K562 (cell line): ENCODE measurements at regions not wholly inside any gene's neighbourhood (a gene's known extent, or its start where the extent isn't known, plus 50 kb on each side); places are given as distances from the start of the nearest gene placed in this dataset.

ENCODE experiments used
- ATAC-seq: fragments of 200-7000 bp; cut with Tn5 transposase; 3 replicates; pipeline ENCODE4 v1.9.1; 2020; ENCODE audit warnings: moderate library complexity
- BruUV-seq: library from RNA; stranded (reverse); fragments of 400-500 nt; replicated peaks from 2 replicates; lab custom pipeline; 2021; lab: Mats Ljungman, UMichigan
- CTCF ChIA-PET: fragments of 300-600 bp; formaldehyde crosslinking; extraction: SDS; loops from one replicate; lab custom pipeline; 2021; ENCODE audit warnings: low intra/inter-chr PET ratio; lab: Yijun Ruan, JAX
- POLR2A ChIA-PET: fragments of 300-600, 350-650 bp; sonication (Branson Sonifier 250); formaldehyde crosslinking; extraction: SDS; loops from one replicate; lab custom pipeline; 2021; ENCODE audit warnings: antibody characterized with exemption, inconsistent platforms; lab: Yijun Ruan, JAX
- DNase-seq, 4 experiments: peaks; one replicate each; pipeline versions ENCODE4 v3.0.0 to v3.0.0-alpha.2; 2011 to 2018; ENCODE audit warnings: low spot score in 3 of 4, mixed read lengths in 3 of 4; ENCODE audit errors: extremely low read depth in 1 of 4
- FAIRE-seq: peaks from 2 replicates; lab custom pipeline; 2011; peaks lifted over from hg19 to GRCh38; lab: Jason Lieb, UNC
- H2AFZ ChIP-seq: 2 replicates; pipeline ENCODE4 v1.6.0; 2011; ENCODE audit warnings: low read depth, low read length, control low read depth, inconsistent platforms
- H3K27ac ChIP-seq: fragments of 200-600 bp; 3 replicates; pipeline ENCODE4 v1.8.0; 2011; ENCODE audit warnings: low read depth, mild to moderate bottlenecking, control low read depth, inconsistent platforms, low read length, moderate library complexity, mixed read lengths; ENCODE audit errors: extremely low read depth
- H3K27me3 ChIP-seq, 2 experiments: fragments of 300-600 bp in 1 of 2; 2 replicates in 1 of 2; 3 replicates in 1 of 2; pipeline versions ENCODE4 v1.6.0 to v1.8.0; 2011; ENCODE audit warnings: inconsistent platforms in 2 of 2, low read length in 2 of 2, mild to moderate bottlenecking in 1 of 2, mixed read lengths in 1 of 2, moderate library complexity in 1 of 2; ENCODE audit not compliant: control insufficient read depth in 2 of 2, insufficient read depth in 2 of 2
- H3K36me3 ChIP-seq: fragments of 300-600 bp; 3 replicates; pipeline ENCODE4 v1.8.0; 2011; ENCODE audit warnings: mild to moderate bottlenecking, low read length, inconsistent platforms; ENCODE audit not compliant: control insufficient read depth, insufficient read depth
- H3K4me1 ChIP-seq, 2 experiments: fragments of 200-600 bp in 1 of 2; replicated peaks in 1 of 2; 2 replicates in 1 of 2; 3 replicates in 1 of 2; pipeline versions ENCODE4 v1.5.1 to v1.8.0; 2011; ENCODE audit warnings: inconsistent platforms in 2 of 2, low read length in 2 of 2, mild to moderate bottlenecking in 1 of 2, mixed read lengths in 1 of 2, moderate library complexity in 1 of 2; ENCODE audit not compliant: control insufficient read depth in 2 of 2, insufficient read depth in 2 of 2
- H3K4me2 ChIP-seq: 2 replicates; pipeline ENCODE4 v1.6.1; 2011; ENCODE audit warnings: low read length, control low read depth, inconsistent platforms, mixed read lengths; ENCODE audit not compliant: insufficient read depth
- H3K4me3 ChIP-seq: fragments of 200-600 bp; sonication (generic), shearing (Covaris generic); 2 replicates; pipeline ENCODE4 v1.5.1; 2016; ENCODE audit warnings: control low read depth, inconsistent platforms
- H3K79me2 ChIP-seq: fragments of 200-600 bp; 3 replicates; pipeline ENCODE4 v1.8.0; 2011; ENCODE audit warnings: low read length, inconsistent platforms; ENCODE audit not compliant: control insufficient read depth, insufficient read depth
- H3K9ac ChIP-seq, 2 experiments: 2 replicates each; pipeline versions ENCODE4 v1.6.0 to v1.6.1; 2011; ENCODE audit warnings: low read depth in 2 of 2, low read length in 2 of 2, control low read depth in 1 of 2, inconsistent platforms in 1 of 2, mild to moderate bottlenecking in 1 of 2, mixed read lengths in 1 of 2; ENCODE audit not compliant: insufficient read depth in 1 of 2
- H3K9me1 ChIP-seq: one replicate; pipeline ENCODE4 v1.6.0; 2011; ENCODE audit warnings: inconsistent platforms, mild to moderate bottlenecking, low read length, moderate library complexity; ENCODE audit not compliant: control insufficient read depth, insufficient read depth
- H3K9me3 ChIP-seq: replicated peaks from 2 replicates; pipeline ENCODE4 v1.5.1; 2011; ENCODE audit warnings: low read depth, low read length, inconsistent platforms; ENCODE audit not compliant: control insufficient read depth, insufficient read depth
- H4K20me1 ChIP-seq: replicated peaks from 2 replicates; pipeline ENCODE4 v1.6.1; 2011; ENCODE audit warnings: low read length, inconsistent platforms, mixed read lengths; ENCODE audit not compliant: control insufficient read depth, insufficient read depth
- FOXA1 ChIP-seq: fragments of 450-650 bp; IDR thresholded peaks from 2 replicates; pipeline ENCODE4 v1.6.1; 2016; ENCODE audit warnings: mild to moderate bottlenecking, borderline replicate concordance
- RBM39 ChIP-seq: fragments of 200-400 bp; formaldehyde crosslinking; optimal IDR thresholded peaks from 2 replicates; pipeline ENCODE3; 2018; ENCODE audit warnings: low read depth, low read length
- TSC22D4 ChIP-seq: fragments of 450-650 bp; IDR thresholded peaks from 2 replicates; pipeline ENCODE4 v1.6.1; 2016; ENCODE audit warnings: missing genetic modification characterization, missing biosample characterization, control low read depth
- U2AF2 ChIP-seq: fragments of 200-400 bp; formaldehyde crosslinking; optimal IDR thresholded peaks from 2 replicates; pipeline ENCODE3; 2017; ENCODE audit warnings: low read depth, mild to moderate bottlenecking, low read length
- WGBS: fragments of 100-300 bp; shearing (Covaris generic); methylation state at CpG from one replicate; pipeline ENCODE4 v1.1.6; 2016; ENCODE audit warnings: low coverage, mixed read lengths; ENCODE audit not compliant: insufficient coverage; ENCODE audit errors: missing lambda C conversion rate; 5-methylcytosine and 5-hydroxymethylcytosine counted together
- in situ Hi-C: fragments of 300-500 bp; cut with MboI; formaldehyde crosslinking; loops from 4 replicates; pipeline ENCODE4 v1.15.0; 2018; ENCODE audit warnings: inconsistent platforms, mixed read lengths
- intact Hi-C: fragments of 100-400 bp; cut with micrococcal nuclease; formaldehyde crosslinking; loops from 2 replicates; pipeline ENCODE4 v1.14.2; 2022
- TF ChIP-seq, protein P1 (sequence below), 2 experiments: fragments of 450-650 bp; IDR thresholded peaks; 2 replicates each; pipeline ENCODE4 v1.6.1; 2016
- TF ChIP-seq, protein P2 (sequence below): fragments of 250-450 bp; sonication (Bioruptor Pico); IDR thresholded peaks from 2 replicates; pipeline ENCODE4 v1.8.0; 2022; ENCODE audit warnings: moderate library complexity, mild to moderate bottlenecking, inconsistent platforms
- TF ChIP-seq, protein P3 (sequence below): fragments of 450-650 bp; IDR thresholded peaks from 2 replicates; pipeline ENCODE4 v1.6.1; 2016; ENCODE audit warnings: borderline replicate concordance
- TF ChIP-seq, protein P4 (sequence below): fragments of 200-800 bp; sonication (Bioruptor generic); IDR thresholded peaks from 2 replicates; pipeline ENCODE4 v1.6.1; 2016; ENCODE audit warnings: missing genetic modification characterization, missing compliant biosample characterization
- TF ChIP-seq, protein P5 (sequence below): fragments of 200-800 bp; sonication (Bioruptor generic); IDR thresholded peaks from 2 replicates; pipeline ENCODE4 v1.6.1; 2017; ENCODE audit warnings: missing genetic modification characterization, missing compliant biosample characterization

DNA sequence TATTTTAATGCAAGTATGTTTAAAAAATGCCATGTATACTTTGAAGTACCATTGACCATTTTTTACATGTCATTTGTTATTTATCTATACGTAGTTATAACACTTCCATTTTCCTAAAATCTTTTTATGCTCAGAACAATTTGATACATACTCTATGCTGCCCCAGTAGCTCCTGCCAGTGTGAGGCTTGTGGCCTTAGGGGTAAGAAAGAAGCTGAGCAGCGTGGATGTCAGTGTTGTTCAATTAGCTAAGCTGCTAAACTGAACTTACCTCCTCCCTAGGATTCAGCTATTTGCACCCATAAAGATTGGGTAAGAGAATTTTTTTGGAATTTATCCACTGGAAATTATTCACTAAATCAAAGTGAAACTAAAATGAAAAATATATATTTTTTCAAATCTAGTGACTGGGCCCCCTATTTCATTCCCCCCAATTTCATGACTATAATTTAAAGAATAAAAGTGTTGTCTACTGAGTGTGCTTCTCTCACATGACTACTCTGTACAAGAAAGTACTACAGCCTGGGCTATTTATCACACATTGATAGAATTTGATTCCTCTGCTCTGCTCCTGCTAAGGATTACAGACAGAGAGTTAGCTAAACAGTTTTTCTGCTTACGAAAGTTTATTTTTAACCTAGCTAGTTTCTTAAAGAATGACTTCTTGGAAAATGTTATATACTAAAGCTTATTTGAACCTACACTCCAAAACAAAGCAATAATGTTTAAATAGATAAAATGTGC is 1030.3 kb upstream of the ADGRL4 start:
- no peak overlapping the region for H2AFZ ChIP-seq
- no peak for TF ChIP-seq U2AF2
- TF ChIP-seq, protein P1, sequence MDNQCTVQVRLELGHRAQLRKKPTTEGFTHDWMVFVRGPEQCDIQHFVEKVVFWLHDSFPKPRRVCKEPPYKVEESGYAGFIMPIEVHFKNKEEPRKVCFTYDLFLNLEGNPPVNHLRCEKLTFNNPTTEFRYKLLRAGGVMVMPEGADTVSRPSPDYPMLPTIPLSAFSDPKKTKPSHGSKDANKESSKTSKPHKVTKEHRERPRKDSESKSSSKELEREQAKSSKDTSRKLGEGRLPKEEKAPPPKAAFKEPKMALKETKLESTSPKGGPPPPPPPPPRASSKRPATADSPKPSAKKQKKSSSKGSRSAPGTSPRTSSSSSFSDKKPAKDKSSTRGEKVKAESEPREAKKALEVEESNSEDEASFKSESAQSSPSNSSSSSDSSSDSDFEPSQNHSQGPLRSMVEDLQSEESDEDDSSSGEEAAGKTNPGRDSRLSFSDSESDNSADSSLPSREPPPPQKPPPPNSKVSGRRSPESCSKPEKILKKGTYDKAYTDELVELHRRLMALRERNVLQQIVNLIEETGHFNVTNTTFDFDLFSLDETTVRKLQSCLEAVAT (IDR thresholded peaks at IDR 0.05) = no peak
- TF ChIP-seq FOXA1 = no peak
- TF ChIP-seq, protein P2, sequence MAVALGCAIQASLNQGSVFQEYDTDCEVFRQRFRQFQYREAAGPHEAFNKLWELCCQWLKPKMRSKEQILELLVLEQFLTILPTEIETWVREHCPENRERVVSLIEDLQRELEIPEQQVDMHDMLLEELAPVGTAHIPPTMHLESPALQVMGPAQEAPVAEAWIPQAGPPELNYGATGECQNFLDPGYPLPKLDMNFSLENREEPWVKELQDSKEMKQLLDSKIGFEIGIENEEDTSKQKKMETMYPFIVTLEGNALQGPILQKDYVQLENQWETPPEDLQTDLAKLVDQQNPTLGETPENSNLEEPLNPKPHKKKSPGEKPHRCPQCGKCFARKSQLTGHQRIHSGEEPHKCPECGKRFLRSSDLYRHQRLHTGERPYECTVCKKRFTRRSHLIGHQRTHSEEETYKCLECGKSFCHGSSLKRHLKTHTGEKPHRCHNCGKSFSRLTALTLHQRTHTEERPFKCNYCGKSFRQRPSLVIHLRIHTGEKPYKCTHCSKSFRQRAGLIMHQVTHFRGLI (CRISPR knock-in tag) = no peak
- TF ChIP-seq, protein P3, sequence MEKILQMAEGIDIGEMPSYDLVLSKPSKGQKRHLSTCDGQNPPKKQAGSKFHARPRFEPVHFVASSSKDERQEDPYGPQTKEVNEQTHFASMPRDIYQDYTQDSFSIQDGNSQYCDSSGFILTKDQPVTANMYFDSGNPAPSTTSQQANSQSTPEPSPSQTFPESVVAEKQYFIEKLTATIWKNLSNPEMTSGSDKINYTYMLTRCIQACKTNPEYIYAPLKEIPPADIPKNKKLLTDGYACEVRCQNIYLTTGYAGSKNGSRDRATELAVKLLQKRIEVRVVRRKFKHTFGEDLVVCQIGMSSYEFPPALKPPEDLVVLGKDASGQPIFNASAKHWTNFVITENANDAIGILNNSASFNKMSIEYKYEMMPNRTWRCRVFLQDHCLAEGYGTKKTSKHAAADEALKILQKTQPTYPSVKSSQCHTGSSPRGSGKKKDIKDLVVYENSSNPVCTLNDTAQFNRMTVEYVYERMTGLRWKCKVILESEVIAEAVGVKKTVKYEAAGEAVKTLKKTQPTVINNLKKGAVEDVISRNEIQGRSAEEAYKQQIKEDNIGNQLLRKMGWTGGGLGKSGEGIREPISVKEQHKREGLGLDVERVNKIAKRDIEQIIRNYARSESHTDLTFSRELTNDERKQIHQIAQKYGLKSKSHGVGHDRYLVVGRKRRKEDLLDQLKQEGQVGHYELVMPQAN = no peak
- TF ChIP-seq RBM39 = no peak
- TF ChIP-seq, protein P4, sequence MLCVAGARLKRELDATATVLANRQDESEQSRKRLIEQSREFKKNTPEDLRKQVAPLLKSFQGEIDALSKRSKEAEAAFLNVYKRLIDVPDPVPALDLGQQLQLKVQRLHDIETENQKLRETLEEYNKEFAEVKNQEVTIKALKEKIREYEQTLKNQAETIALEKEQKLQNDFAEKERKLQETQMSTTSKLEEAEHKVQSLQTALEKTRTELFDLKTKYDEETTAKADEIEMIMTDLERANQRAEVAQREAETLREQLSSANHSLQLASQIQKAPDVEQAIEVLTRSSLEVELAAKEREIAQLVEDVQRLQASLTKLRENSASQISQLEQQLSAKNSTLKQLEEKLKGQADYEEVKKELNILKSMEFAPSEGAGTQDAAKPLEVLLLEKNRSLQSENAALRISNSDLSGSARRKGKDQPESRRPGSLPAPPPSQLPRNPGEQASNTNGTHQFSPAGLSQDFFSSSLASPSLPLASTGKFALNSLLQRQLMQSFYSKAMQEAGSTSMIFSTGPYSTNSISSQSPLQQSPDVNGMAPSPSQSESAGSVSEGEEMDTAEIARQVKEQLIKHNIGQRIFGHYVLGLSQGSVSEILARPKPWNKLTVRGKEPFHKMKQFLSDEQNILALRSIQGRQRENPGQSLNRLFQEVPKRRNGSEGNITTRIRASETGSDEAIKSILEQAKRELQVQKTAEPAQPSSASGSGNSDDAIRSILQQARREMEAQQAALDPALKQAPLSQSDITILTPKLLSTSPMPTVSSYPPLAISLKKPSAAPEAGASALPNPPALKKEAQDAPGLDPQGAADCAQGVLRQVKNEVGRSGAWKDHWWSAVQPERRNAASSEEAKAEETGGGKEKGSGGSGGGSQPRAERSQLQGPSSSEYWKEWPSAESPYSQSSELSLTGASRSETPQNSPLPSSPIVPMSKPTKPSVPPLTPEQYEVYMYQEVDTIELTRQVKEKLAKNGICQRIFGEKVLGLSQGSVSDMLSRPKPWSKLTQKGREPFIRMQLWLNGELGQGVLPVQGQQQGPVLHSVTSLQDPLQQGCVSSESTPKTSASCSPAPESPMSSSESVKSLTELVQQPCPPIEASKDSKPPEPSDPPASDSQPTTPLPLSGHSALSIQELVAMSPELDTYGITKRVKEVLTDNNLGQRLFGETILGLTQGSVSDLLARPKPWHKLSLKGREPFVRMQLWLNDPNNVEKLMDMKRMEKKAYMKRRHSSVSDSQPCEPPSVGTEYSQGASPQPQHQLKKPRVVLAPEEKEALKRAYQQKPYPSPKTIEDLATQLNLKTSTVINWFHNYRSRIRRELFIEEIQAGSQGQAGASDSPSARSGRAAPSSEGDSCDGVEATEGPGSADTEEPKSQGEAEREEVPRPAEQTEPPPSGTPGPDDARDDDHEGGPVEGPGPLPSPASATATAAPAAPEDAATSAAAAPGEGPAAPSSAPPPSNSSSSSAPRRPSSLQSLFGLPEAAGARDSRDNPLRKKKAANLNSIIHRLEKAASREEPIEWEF (CRISPR knock-in tag) = no peak
- no peak for TF ChIP-seq TSC22D4 (tag)
- TF ChIP-seq, protein P5, sequence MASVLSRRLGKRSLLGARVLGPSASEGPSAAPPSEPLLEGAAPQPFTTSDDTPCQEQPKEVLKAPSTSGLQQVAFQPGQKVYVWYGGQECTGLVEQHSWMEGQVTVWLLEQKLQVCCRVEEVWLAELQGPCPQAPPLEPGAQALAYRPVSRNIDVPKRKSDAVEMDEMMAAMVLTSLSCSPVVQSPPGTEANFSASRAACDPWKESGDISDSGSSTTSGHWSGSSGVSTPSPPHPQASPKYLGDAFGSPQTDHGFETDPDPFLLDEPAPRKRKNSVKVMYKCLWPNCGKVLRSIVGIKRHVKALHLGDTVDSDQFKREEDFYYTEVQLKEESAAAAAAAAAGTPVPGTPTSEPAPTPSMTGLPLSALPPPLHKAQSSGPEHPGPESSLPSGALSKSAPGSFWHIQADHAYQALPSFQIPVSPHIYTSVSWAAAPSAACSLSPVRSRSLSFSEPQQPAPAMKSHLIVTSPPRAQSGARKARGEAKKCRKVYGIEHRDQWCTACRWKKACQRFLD (CRISPR knock-in tag) = no peak

More for the DNA sequence above, 1030.3 kb upstream of the ADGRL4 start:
- Histone ChIP-seq H3K9me3 (no peaks in the 10 kb centered on the region), H3K4me1 (no peaks in the 10 kb centered on the region), H3K9ac (no peak overlapping the region), H3K36me3 (no peaks in the 10 kb centered on the region), H3K79me2 (no peaks in the 10 kb centered on the region), H3K27ac (no peak overlapping the region), H4K20me1 (no peaks in the 10 kb centered on the region), H3K4me2 (no peak overlapping the region), H3K4me3 (no peak overlapping the region), H3K27me3 (no peaks in the 10 kb centered on the region), H3K9me1 (no peaks in the 10 kb centered on the region)
- ChIA-PET POLR2A (no interaction called here), CTCF (no interaction called here)
- no TSS peak for BruUV-seq
- DNase-seq = no peak
- ATAC-seq = no peak
- in situ Hi-C loops = no loop called here
- FAIRE-seq = no peak
- intact Hi-C loops = no loop called here
- 0% methylated on average over 3 of the region's 3 CpGs for WGBS
